ENCODE measurements at regions not wholly inside any gene's neighbourhood (a gene's known extent, or its start where the extent isn't known, plus 50 kb on each side); places are given as distances from the start of the nearest gene placed in this dataset.

DNA sequence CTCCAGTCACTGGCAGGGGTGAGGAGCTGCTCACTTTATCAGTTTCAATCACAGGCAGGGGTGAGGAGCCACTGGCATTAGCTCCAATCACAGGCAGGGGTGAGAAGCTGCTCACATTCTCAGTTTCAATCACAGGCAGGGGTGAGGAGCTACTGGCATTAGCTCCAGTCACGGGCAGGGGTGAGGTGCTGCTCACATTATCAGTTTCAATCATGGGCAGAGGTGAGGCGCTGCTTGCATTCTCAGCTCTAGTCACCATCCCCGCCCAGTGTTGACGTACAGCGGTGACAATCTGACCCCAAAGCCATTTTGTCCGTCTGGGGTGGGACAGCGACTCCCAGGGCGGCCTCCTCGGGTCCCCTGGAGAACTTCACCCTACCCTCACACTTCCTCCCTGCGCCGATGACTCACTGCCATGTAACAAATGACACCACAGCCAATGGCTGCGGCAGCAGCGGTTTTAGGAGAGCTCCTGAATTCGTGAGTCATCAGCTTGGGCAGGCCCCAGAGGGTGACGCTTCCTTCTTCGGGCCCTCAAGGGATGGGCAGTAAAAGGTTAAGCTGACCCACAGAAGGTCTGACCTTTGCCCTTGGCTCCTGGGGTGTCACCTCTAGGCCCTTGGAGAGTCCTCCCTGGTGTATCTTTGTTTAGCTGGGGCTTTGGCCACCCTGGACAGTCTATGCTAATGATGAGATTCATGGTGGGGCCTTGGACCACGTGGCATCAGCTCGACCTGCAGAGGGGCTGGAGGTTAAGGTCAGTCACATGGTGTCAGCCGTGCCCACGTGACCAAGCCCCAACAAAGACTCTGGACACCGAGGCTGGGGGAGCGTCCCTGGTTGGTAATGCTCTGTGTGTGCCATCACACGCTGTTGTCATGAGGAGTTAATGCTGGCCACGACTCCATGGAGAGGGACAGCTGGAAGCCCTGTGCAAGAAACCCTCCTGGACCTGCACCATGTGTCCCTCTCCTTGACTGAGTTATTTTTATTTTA, 171.7 kb downstream of the C16orf95 start:
- Histone ChIP-seq H3K4me1 (no peaks in the 10 kb centered on the region), H3K27ac (no peak overlapping the region), H3K9me3 (no peaks in the 10 kb centered on the region), H3K36me3 (no peaks in the 10 kb centered on the region), H3K4me3 (no peak overlapping the region), H3K27me3 (no peaks in the 10 kb centered on the region)
- TF ChIP-seq, protein P1, sequence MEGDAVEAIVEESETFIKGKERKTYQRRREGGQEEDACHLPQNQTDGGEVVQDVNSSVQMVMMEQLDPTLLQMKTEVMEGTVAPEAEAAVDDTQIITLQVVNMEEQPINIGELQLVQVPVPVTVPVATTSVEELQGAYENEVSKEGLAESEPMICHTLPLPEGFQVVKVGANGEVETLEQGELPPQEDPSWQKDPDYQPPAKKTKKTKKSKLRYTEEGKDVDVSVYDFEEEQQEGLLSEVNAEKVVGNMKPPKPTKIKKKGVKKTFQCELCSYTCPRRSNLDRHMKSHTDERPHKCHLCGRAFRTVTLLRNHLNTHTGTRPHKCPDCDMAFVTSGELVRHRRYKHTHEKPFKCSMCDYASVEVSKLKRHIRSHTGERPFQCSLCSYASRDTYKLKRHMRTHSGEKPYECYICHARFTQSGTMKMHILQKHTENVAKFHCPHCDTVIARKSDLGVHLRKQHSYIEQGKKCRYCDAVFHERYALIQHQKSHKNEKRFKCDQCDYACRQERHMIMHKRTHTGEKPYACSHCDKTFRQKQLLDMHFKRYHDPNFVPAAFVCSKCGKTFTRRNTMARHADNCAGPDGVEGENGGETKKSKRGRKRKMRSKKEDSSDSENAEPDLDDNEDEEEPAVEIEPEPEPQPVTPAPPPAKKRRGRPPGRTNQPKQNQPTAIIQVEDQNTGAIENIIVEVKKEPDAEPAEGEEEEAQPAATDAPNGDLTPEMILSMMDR (IDR thresholded peaks at IDR 0.05): no peak
- TF ChIP-seq POLR2AphosphoS5 (IDR thresholded peaks at IDR 0.05; ENCODE audit: insufficient read depth in 1 of 2, low read depth in 1 of 2): no peak
- no peak for TF ChIP-seq POLR2A (IDR thresholded peaks at IDR 0.05)
- intact Hi-C loops (cut with DNase I): no loop called here
- peak in 1 of 2 donors; percentile 98 for DNase-seq (ENCODE audit: extremely low spot score in 2 of 2)

DNA sequence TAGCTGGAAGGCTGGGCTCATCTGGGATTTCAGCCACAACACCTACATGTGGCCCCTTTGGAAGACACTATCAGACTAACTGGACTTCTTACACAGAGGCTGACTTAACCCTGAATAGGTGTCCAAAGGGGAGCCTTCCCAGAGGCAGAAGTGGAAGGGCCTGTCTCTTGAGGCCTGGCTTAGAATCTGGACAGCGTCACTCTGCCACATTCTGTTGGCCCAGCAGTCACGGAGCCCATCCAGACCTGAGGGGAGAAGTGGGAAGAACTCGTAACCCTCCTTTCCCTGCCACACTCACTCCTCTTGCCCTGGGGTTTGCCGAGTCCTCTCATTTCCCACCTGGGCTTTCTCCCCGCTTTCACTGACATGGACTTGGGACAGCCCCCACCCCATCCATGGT, 170.5 kb downstream of the C16orf95 start:
- H3K27me3 ChIP-seq: no peaks in the 10 kb centered on the region
- H3K36me3 ChIP-seq: no peaks in the 10 kb centered on the region
- no peak overlapping the region for H3K4me3 ChIP-seq
- no peak for DNase-seq (ENCODE audit: extremely low spot score in 2 of 2)
- TF ChIP-seq, protein P1 (IDR thresholded peaks at IDR 0.05): no peak
- TF ChIP-seq POLR2AphosphoS5 (IDR thresholded peaks at IDR 0.05; ENCODE audit: insufficient read depth in 1 of 2, low read depth in 1 of 2): no peak
- TF ChIP-seq POLR2A (IDR thresholded peaks at IDR 0.05): no peak
- no peak overlapping the region for H3K27ac ChIP-seq
- H3K9me3 ChIP-seq: no peaks in the 10 kb centered on the region
- intact Hi-C loops (cut with DNase I): no loop called here
- H3K4me1 ChIP-seq: no peaks in the 10 kb centered on the region

DNA sequence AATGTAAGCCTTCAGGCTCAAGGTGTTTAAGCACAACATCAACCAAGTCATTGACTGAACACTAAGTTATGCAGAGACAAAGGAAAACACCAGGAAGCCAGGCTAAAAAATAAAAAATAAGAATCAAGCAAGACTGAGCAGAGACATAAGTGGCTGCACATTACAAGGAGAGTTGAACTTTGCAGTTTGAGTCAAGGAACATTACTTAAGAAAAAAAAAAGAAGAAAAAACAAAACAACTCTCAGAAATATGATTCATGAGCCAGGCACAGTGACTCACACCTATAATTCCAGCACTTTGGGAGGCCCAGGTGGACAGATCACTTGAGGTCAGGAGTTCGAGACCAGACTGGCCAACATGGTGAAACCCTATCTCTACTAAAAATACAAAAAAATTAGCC, 168.1 kb downstream of the C16orf95 start:
- intact Hi-C loops (cut with DNase I): no loop called here
- H3K4me3 ChIP-seq: no peak overlapping the region
- H3K27me3 ChIP-seq: no peaks in the 10 kb centered on the region
- H3K36me3 ChIP-seq: no peaks in the 10 kb centered on the region
- H3K9me3 ChIP-seq: no peaks in the 10 kb centered on the region
- TF ChIP-seq POLR2A (IDR thresholded peaks at IDR 0.05): no peak
- TF ChIP-seq POLR2AphosphoS5 (IDR thresholded peaks at IDR 0.05; ENCODE audit: insufficient read depth in 1 of 2, low read depth in 1 of 2): no peak
- TF ChIP-seq, protein P1 (IDR thresholded peaks at IDR 0.05): no peak
- no peak overlapping the region for H3K27ac ChIP-seq
- DNase-seq (ENCODE audit: extremely low spot score in 2 of 2): no peak
- H3K4me1 ChIP-seq: no peaks in the 10 kb centered on the region

DNA sequence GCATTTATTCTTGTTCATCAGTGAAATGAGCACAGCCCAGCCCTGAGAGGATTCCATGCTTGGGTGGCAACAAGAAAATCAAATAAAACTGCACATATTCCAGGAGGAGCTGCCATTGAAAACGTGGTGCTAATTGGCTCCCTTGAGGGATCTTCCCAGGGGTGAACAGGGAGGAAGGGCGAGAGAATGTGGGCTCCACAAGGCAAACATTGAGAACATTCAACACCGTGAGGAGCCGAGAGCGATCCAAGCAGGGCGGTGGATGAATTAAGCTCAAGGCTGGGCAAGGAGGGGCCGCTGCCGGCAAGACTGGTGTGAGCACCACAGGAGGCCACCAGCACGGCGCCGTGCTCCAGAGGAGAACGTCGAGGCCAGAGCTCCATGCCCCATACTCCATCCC, 166.9 kb downstream of the C16orf95 start:
- no peak for DNase-seq (ENCODE audit: extremely low spot score in 2 of 2)
- Histone ChIP-seq H3K36me3 (no peaks in the 10 kb centered on the region), H3K9me3 (no peaks in the 10 kb centered on the region), H3K27ac (no peak overlapping the region), H3K4me3 (no peak overlapping the region), H3K4me1 (no peaks in the 10 kb centered on the region), H3K27me3 (no peaks in the 10 kb centered on the region)
- TF ChIP-seq POLR2AphosphoS5 (IDR thresholded peaks at IDR 0.05; ENCODE audit: insufficient read depth in 1 of 2, low read depth in 1 of 2) (no peak), POLR2A (IDR thresholded peaks at IDR 0.05) (no peak)
- TF ChIP-seq, protein P1 (IDR thresholded peaks at IDR 0.05): no peak
- intact Hi-C loops (cut with DNase I): no loop called here

DNA sequence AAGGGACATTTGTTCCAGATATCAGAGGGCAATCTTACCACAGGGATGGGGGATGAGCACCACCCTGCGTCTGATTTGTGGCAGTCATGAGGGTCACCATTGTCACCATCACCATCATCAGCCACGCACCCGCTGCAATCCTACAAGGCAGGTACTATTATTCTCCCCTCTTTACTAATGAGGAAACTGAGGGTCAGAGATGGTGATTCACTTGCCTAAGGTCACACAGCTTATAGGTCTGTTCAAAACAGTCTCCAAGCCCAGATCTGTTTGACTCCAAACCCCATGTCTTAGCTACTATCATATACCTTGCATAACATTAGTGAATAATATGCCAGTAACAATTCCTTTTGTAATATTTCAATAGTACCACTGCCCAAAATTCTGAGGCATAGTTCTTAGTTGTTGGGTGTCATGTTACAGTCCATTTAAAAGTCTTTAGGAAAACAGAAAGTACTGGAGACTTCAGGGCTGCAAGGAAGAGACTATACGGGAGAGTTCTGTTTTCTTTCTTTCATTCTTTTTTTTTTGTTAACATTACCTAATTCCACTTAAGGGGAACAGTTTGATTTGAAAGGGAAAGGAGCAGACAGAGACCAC, 166.4 kb downstream of the C16orf95 start:
- DNase-seq (ENCODE audit: extremely low spot score in 2 of 2): no peak
- intact Hi-C loops (cut with DNase I): no loop called here
- no peak overlapping the region for H3K4me3 ChIP-seq
- no peaks in the 10 kb centered on the region for H3K27me3 ChIP-seq
- H3K4me1 ChIP-seq: no peaks in the 10 kb centered on the region
- H3K36me3 ChIP-seq: no peaks in the 10 kb centered on the region
- H3K27ac ChIP-seq: no peak overlapping the region
- TF ChIP-seq, protein P1 (IDR thresholded peaks at IDR 0.05): no peak
- no peaks in the 10 kb centered on the region for H3K9me3 ChIP-seq

Data from vagina (tissue), 2 donors.